NCI-H748 (cell line): ENCODE measurements at regions not wholly inside any gene's neighbourhood (a gene's known extent, or its start where the extent isn't known, plus 50 kb on each side); places are given as distances from the start of the nearest gene placed in this dataset.
"Not testable (repeated sequence)": the region's sequence is repeated elsewhere in the genome, so short reads cannot be mapped to it uniquely, and the experiment has no call there.

Source experiments
- DNase-seq: peaks from one replicate; lab custom pipeline; 2025; ENCODE audit not compliant: unreplicated experiment; lab: John Stamatoyannopoulos, UW

DNA sequence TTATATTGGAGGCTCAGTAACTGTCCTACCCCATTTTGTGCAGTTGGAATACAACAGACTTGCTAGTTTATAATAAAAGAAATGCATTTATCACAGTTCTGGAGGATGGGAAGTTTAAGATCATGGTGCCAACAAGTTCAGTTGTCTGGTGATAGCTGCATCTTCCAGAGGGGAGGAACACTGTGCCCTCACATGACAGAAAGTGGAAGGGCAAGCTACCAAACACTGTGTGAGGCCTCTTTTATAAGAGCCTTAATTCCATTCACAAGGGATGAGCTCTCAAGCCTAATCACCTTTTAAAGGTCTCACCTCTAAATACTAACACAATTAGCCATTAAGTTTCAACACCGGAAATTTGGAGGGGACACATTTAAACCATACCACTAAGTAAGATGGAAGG is 1073.9 kb downstream of the PLOD2 start:
- DNase-seq = no peak

DNA sequence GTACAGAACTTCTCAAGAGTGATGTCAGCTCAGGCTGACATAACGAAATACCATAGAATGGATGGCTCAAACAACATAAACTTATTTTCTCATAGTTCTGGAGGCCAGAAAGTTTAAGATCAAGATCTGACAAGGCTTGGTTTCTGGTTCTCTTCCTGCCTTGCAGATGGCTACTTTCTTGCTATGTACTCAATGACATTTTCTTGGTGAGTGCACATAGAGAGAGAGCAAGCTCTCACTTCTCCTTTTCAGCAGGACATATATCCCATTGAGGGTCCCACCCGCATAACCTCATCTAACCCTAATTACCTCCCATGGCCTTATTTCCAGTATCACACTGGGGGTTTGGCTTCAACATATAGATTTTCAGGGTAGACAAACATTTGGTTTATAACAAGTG is 1072.1 kb downstream of the PLOD2 start:
- no peak for DNase-seq

DNA sequence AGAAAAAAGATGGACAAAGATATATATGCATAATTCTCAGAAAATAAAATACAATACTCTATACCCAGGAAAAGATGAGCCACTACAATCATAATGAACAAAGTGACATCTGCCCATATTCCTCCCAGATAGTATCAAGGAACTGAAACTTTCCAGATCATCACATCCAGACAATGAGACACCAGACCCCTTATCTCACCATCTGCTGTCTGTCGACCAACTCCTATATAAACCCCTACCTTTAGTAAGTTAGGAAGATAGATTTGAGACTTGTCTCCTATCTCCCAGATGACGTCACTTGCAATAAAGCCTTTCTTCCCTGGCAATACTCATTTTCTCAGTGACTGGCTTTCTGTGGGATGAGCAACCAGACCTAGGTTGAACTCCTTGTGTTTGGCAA is 1071.6 kb downstream of the PLOD2 start:
- no peak for DNase-seq

DNA sequence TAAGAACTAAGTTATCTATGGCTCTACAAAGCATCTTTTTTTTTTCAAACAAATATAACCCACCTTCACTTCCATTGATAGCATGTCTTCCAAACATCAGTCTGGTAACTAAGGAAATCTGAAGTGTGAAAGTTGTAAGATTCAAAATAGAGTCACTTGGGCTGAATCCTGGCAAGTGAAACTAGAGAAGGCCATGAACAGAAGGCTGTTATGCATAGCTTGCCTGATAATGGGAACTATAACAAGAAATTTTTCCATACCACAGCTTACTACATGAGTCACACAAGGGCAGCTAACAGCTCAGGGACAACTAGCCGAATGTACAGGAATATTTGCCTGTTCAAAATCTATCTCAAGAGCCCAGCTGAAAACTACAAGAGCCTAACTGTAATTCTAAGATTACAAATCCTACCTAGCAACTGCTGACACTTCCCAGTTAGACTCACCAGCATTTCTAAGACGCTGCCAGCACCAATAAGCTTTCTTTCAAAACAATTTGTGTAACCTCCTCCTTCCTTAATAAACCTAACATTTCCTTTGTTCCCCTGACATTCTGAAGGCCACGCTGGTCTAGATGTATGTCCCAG is 1066.5 kb downstream of the PLOD2 start:
- no peak for DNase-seq

DNA sequence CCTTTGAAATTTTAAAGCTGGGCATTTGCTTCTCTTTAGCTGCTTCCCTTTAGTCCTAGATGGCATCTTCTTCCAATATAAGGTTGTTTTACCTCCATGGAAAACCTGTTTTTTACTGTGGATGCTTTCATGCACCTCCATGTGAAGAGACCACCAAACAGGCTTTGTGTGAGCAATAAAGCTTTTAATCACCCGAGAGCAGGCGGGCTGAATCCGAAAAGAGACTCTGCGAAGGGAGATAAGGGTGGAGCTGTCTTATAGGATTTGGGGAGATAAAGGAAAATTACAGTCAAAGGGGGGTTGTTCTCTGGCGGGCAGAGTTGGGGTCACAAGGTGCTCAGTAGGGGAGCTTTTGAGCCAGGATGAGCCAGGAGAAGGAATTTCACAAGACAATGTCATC is 1049.8 kb downstream of the PLOD2 start:
- DNase-seq = not testable (repeated sequence)

DNA sequence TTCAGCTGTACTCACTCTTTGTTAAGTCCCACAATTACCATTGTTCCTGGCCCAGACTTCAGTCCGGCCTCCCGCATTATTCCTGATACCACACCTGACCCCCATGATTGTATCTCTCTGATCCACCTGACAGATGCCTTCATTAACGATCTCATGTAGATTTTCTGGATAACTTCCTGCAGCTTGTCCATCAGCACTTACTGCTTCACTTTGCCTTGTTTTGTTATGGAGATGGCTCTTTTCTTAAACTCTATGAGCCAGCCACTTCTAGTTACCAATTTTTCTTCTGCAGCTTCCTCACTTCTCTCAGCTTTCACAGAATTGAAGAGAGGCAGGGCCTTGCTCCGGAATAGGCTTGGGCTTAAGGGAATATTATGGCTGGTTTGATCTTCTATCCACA is 1044.2 kb downstream of the PLOD2 start:
- DNase-seq = no peak

DNA sequence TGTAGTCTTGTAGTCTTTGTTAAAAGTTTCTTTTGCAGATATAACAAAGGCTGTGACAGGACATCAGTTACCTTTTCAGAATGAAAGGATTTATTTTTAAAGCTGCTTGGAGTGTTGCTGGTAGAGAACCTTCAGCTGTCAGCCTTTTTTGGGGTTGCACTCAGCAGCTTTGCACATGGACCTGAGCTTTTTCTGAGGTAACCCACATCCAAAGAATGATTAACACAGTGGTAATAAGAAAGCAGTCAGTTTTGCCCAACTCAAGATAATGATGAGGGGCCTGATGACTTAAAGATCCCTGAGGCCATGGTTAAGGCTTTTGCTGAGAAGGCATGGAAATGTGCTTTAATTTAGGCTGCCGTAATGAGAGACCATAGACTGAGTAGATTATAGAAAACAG is 1042.7 kb downstream of the PLOD2 start:
- no peak for DNase-seq

DNA sequence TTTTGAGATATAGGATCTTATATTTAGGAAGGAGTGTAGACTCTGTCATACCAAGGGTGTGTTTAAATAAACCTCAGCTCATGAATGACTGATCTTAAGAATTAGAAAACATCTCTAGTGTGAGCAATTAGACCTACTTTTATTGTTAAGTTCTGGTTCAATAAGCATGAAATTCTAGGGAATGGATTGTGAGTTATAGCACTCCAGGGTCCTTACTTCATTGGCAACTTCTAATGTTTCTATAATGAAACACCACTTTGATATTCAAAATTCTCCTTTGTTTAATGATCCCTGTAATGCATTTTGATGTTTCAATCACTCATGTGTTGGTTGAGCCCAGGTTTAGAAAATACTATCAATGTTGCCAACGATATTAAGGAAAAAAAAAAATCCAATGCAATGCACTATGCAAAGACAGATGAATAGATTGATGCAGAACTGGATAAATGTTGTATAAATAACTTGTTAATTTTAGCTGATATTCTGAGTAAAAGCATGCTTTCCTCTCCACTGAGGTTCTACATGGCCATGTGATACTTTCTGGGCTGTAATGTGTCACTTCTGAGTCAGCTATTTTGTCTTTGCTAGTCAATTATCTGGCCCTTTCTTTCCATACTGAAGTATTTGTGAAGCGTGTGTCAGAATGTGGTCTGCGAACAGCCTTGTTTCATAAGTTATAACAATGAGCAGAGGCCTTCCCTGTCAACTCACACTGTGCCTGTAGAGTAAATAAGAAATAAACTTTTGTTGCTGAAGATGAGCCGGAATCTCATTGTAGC is 1035.9 kb downstream of the PLOD2 start:
- no peak for DNase-seq

DNA sequence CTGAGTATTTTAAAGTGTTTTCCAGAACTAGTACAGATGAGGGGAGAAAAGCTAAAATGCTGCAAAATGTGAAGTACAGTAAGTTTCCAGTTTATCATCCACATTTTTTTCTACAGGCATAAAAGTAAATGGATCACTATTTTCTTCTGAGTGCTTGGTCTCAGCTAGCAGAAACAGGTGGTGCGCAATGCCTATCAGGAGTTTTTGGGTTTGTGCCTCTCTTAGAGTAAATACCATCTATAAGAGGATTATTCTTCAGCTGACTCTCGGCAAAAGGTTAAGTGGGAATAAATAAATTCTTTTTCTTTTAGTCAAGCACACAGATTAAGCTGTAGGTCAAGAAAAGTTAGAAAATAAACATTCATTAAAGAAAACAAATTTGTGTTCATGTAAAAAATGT is 1027.7 kb downstream of the PLOD2 start:
- no peak for DNase-seq

DNA sequence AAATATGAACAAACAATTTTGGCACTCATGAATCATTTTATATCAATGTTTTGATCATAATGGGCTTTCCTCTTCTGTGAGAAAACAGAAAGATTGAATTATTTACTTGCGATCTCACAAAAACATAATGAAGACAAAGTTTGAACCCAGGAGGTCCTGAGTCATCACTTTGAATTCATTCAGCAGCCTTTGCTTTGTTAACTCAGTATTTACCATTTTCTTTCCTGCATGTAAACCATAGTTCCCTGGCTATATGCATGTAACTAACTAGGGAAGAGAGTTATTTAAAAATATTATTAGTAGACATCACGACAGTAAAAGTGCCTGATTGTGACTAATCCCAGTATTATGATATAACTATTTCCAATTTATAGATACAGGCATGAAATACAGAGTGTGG is 1026.2 kb downstream of the PLOD2 start:
- DNase-seq = no peak

DNA sequence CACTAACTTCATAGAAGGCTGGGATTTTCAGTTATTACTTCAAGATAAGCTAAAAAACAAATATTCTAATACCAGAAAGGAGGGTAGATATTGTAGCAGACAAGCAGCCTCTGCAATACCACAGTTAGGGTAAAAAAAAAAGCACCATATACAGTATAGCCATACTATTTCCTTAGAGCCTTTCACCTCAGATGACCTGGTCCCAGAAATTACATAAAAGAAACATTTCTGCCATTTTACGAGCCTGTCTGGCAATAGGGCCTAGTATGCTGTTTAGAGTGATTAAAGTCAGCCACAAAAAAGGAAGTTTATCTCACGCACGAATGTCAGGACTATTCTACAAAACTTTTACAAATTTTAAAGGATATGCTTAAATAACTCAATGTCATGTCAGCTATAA is 1016.6 kb downstream of the PLOD2 start:
- no peak for DNase-seq

DNA sequence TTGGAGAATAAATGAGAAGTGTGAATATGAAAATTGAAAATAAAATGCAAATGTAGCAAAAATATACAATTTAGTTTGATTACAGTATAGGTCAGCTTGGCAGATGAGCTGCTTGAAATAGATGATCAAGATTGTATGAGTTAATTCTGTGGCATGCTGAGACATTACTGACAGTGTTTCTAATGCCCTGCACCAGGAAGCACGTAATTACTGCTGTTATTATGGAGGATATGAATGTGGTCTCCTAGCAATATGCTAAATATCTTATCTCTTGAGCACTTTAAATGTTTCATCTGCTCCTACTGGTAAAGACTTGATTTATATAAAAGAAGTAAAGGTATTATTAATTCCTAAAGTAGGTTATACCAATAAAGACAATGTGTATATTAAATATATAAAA is 1015.5 kb downstream of the PLOD2 start:
- peak; percentile 73 for DNase-seq

DNA sequence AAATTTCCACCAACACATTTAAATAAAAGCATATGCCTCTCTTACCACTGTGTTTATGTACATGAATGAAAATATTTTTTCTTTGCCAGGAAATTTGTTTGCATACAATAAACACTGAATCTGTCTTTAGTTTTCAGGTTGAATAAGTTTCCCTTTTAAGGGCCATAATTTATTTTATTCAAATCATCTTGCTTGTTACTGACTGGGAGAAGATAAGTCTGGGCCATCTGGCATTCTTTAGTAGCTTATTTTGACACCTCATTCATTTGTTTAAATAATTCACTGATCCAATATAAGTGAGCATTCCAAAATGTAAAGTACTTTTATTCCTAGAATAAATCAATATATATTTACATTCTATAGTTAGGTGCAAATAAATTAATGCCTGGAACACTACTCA is 1001.3 kb downstream of the PLOD2 start:
- DNase-seq = no peak

DNA sequence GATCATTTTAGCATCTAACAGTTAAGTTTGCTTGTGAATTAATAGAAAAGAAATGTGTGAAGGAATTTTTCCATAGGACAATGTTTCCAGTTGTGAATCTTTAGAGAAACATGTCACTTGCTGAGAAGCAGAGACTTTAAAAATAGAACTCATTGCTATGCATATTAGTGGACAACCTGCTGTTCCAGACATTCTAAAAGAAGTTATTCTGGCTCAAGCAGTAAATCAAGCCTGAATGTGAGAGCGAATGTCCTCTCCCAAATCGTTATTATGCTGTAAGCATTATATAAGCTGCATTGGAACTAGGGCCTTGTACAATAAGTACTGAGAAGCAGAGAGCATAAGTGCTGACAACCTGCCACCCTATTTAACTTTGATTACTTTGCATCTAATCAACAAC is 990.9 kb downstream of the PLOD2 start:
- DNase-seq = no peak

DNA sequence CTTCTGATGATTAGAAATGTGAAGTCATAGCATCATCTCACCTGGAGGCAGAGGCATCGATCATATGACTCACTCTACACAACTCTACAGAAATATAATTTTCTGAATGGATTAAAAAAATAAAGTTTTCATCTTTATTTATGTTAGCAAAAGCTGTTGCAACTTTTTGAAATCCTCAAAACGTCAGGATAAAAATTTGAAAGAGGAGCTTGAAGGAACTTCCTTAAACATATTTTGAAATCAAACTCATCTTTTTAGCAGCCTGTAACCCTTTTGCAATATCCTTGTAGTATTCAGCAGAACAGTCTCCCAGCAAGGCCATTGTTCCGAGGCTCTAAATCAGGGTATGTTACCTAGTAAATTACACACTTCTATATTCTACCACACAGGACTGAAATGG is 985.4 kb downstream of the PLOD2 start:
- no peak for DNase-seq

DNA sequence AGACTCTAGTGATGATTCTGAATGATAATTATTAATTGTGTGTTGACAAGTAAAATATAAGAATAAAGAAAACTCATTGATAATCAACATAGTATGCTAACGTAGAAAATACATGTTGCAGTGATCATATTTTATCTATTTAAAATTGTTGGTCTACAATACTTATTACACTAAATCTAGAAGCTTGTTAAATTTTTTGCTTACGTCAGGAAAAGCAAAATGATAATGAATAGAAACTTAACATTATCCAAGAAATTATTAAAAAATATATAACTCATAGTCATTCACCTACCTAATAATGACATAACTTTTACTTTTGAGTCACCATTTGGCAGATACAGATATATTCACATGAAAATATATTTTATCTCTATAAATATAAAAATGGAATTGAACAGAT is 984.1 kb downstream of the PLOD2 start:
- DNase-seq = no peak

DNA sequence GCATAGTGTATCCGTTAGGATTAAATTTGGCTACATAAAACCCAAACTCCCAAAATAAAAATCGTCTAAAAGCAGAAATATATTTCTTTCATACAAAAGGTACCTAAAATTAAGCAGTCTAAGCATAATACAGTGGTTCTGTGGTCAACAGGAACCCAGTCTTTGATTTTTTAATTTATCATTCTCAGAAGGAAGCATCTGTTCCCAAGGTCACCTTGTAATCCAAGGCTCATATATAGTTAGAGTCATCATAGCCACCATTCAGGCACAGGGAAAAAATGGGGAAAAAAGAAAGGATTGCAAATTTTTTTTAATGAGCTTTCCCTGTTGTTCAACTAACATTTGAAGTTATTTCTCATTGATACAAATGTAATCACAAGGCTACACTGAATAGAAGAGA is 983.2 kb downstream of the PLOD2 start:
- no peak for DNase-seq

DNA sequence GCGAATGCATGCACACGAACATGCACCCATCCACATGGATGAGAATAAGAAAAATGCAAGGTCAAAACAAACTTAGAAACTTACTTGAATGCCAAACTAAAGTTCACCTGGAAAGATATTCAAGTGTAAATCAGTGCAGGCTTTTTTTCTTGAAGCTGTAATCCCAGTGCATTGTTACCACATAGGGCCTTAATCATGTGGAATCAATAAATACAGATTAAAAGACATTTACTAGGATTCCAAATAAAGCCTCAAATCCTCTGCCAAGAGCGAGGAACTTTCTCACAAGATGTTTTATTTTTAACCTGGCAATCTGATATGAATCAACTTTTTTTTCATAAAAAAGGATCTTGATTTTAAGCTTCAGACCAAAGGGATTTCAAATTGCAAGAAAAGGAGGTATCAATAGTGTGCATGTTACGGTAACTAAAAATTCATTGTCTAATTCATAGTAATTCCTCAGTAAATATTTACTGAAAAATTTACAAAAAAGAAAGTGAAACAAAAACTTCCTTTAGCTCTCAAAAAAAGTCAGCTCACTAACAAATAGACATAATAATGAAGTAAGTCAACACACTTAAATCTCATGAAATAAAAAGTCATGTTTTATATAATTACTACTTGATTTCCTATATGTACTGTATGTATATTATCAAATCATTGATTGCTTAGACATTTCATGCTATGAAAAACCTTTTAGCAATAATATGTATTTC is 978.6 kb downstream of the PLOD2 start:
- no peak for DNase-seq

DNA sequence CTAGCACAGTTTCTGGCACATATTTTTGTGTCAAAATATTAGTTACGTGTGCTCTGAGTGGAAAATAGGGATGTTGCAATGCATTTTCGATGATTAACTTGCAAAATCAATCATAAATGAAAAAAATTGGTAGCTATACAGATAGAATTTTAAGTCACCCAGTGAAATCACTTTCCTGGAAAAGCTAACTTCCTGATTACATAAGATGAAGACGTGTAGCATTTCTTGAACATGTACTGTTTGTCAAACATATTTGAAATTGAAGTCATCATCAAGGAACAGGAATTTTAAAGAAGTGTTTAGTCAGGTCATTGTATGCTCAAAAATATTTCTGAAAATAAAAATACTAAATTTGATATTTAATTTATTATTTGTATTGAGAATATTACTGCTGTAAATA is 977.7 kb downstream of the PLOD2 start:
- no peak for DNase-seq

DNA sequence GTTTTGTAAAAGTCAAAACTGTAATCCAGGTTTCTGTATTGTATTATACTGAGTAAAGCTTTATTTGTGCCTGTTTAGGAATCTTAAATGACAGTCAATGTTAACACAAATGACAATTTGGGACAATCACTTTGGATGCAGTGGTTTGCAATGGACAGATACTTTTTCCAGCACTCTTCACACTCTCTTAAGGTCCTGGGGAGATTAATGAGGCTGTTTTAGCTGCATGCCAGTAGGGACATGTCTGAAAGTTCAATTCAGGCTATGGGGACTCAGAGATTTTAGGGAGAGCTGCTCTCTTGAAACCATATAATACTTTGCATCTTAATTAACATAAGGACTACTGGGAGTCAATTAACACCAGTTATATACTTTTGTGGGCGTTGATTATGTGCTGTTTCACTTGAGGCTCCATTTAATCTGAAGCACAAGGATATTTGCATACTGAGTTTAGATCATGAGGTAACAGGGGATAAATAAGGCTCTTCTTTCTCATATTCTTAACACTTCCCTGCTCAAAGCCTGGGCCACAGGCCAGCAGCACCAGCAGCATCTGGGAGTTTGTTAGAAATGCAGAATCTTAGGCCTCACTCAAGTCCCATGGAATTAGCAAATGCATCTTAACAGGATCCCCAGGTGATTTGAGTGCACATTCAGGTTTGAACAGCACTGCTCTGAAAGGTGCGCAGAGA is 972.8 kb downstream of the PLOD2 start:
- no peak for DNase-seq

DNA sequence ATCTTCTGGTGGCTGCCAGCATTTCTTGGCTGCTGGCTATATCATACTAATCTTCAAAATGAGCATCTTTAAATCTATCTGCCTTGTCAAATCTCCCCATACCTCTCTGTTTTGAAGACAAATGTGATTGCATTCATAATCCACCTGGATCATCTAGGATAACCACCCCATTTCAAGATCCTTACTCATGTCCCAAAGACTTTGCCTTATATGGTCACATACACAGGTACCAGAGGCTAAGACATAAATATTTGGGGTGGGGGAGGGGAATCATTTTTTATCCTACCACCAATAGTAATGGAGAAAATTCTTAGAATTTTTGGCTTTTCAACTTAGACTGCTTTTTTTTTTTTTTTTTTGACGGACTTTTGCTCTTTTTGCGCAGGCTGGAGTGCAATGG is 970.8 kb downstream of the PLOD2 start:
- DNase-seq = no peak

DNA sequence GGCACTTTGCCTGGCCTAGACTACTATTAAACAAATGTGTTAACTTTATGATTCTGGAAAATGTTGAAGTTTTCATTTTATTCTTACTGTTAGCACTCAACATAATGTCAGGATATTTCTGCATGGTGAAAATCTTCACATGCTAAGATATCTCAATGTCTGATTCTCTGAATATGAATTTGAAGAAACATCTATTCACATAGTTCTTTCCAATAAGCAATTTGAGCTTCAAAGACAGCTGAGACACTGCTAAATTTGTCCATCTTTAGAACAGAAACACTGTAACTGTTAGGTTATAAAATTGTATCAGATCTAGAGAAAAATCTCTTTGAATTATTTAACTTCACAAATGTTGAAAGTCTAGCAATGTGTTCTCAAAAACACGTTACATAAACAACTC is 970.2 kb downstream of the PLOD2 start:
- no peak for DNase-seq
